ENCODE measurements at regions not wholly inside any gene's neighbourhood (a gene's known extent, or its start where the extent isn't known, plus 50 kb on each side); places are given as distances from the start of the nearest gene placed in this dataset.

- H3K4me3 ChIP-seq (ENCODE audit: low read depth, low read length): no peak overlapping the region
Observed at GRCh38 chr1:90412563-90412962, 304.5 kb downstream of the BARHL2 start.

GRCh38 chr1:90411185-90411584, 305.9 kb downstream of the BARHL2 start:
- H3K4me3 ChIP-seq (ENCODE audit: low read depth, low read length): no peak overlapping the region

DNA sequence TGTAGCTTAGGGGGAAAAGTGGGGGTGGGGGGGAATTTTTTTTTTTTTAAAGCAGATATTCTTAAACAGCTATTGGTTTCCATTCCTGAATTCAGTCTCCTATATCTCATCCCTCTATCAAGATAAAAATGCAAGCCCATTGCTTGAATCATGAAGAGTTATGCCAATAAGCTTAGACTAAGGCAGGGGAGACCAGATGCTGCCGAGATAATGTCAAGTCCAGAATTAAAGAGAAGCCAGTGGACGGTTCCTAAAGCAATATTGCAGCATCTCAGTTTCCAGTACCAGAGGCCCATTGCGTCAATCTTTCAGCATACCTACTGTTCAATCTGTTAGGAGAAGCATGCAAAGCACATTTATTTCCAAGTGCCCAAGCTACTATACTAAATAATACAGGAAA, 309.4 kb downstream of the BARHL2 start:
- no peak overlapping the region for H3K4me3 ChIP-seq (ENCODE audit: low read depth, low read length)

- no peak overlapping the region for H3K4me3 ChIP-seq (ENCODE audit: low read depth, low read length)
Observed at GRCh38 chr1:90405726-90406125, 311.4 kb downstream of the BARHL2 start.

- no peak overlapping the region for H3K4me3 ChIP-seq (ENCODE audit: low read depth, low read length)
Observed at GRCh38 chr1:90402893-90403849, 313.9 kb downstream of the BARHL2 start.

DNA sequence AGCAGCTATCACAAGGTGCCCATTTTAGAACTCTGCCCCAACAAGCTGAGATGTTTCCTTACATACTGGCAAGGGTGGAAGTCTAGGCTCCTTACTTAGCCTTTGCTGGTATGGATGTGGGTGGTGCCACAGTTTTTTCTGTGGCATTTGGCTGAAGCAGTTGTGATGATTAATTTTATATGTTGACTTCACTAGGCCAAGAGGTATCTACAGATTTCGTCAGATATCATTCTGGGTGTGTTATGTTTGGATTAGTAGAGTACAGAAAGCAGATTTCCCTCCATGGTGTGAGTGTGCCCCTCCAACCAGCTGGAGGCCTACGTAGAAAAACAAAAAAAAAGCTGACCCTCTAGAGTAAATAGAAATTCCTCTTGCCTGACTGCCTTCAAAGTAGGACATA, 317.0 kb downstream of the BARHL2 start:
- H3K4me3 ChIP-seq (ENCODE audit: low read depth, low read length): no peak overlapping the region

DNA sequence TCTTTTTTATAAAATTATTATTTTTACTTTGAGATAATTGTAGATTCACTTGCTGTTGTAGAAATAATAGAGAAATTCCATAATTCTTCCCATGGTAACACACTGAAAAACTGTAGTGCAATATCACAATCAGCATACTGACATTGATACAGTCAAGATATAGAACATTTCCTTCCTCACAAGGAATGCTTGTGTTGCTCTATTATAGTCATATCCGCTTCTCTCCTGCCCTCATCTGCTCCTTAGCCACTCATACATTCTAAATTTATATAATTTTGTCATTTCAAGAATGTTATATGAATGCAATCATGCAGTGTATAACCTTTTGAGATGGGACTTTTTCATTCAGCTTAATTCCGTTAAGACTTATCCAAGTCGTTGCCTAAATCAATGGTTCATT, 320.2 kb downstream of the BARHL2 start:
- H3K4me3 ChIP-seq (ENCODE audit: low read depth, low read length): no peak overlapping the region

DNA sequence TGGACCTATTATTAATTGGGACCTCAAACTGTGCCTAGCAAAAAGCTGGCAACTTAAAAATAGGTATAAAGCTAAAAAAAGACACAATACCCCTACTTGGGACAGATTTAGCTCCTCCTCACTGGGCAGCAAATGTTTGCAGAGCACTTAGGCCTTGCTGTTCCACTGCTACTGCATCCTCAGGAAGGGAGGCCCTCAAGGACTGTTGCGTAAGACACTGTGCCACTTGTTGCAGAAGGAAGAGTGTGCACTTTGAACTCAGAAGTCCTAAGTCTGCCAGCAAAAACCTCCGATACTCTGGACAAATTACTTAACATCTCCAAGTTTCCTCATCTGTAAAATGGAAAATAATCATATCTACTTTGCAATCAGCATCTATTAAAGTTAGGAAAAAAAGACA, 322.9 kb downstream of the BARHL2 start:
- no peak overlapping the region for H3K4me3 ChIP-seq (ENCODE audit: low read depth, low read length)

- H3K4me3 ChIP-seq (ENCODE audit: low read depth, low read length): no peak overlapping the region
Observed at GRCh38 chr1:90393025-90393424, 324.1 kb downstream of the BARHL2 start.

- no peak overlapping the region for H3K4me3 ChIP-seq (ENCODE audit: low read depth, low read length)
Observed at GRCh38 chr1:90391126-90391525, 326.0 kb downstream of the BARHL2 start.

DNA sequence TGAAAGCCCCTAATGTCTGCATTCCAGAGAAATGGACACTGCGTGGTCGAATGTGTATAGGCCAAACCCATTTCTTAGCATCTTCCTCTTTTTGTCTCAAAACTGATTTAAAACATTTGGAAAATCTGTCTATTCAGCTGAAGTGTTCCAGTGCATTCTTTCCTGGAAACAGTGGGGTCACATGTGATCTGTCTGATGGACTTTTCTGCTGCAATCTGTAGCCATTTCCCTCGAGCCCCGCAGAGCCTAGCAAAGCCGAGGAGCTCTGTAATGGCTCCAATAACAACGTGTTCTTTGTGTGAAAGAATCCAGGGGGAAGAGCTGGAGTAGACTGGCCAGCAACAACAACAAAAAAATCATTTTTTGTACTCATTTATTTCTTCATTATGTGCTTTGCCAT, 329.3 kb downstream of the BARHL2 start:
- H3K4me3 ChIP-seq (ENCODE audit: low read depth, low read length): no peak overlapping the region

DNA sequence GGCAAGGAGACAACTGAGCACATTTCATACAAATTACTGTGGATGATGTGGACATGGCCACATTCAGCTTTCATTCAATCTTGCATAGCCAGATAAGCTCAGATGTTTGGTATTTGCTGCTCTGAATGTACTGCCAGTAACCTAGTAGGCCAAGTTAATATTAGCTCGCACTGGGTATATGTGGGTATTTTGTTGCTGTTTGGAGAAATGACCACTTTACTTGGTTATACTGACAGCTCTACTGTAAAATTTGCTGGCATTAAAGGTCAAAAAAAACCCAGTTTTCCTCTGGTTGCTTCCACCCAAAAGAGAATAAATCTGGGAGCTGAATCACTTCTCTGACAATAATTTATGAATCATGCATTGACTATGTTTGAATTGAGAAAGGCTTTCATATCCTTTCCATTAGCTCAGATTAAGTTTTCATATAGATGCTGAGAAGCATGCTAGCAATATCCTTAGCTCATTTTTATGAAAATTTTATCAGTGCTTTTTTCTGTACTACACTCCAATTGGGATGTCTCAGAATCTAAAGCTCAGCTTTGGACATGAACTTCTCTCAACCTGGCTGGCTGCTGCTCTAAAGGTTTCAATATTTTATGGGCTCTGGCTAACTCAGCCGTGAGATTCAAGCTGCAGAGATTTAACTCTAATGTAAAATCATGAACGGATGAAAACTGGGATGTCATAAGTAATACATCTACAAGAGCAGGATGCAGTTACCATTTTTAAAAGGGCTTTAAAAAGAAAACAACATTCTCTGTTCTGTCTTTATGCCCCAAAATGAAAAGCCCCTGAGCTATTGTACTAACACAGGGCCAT, 330.0 kb downstream of the BARHL2 start:
- no peak overlapping the region for H3K4me3 ChIP-seq (ENCODE audit: low read depth, low read length)

- no peak overlapping the region for H3K4me3 ChIP-seq (ENCODE audit: low read depth, low read length)
Observed at GRCh38 chr1:90384193-90384592, 332.9 kb downstream of the BARHL2 start.

- no peak overlapping the region for H3K4me3 ChIP-seq (ENCODE audit: low read depth, low read length)
Observed at GRCh38 chr1:90382161-90382560, 334.9 kb downstream of the BARHL2 start.

DNA sequence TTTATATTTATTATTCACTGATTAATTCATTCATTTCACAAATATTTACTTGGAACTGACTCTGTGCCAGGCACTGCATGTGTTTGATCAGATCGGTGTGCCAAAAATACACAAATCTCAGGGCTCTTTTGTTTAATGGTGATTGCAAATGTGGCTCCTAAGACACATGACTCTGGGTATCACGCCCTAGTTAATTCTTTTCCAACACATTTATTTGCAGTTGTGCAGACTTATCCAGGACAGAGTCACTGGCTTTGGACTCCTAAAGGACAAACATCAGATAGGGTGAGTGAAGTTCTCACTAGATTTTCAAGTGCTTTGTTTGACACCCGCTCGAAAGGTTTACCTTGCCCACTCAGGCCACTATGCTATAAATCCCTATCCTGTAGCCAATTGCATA, 335.5 kb downstream of the BARHL2 start:
- H3K4me3 ChIP-seq (ENCODE audit: low read depth, low read length): no peak overlapping the region

- H3K4me3 ChIP-seq (ENCODE audit: low read depth, low read length): no peak overlapping the region
Observed at GRCh38 chr1:90371448-90371813, 345.7 kb downstream of the BARHL2 start.

DNA sequence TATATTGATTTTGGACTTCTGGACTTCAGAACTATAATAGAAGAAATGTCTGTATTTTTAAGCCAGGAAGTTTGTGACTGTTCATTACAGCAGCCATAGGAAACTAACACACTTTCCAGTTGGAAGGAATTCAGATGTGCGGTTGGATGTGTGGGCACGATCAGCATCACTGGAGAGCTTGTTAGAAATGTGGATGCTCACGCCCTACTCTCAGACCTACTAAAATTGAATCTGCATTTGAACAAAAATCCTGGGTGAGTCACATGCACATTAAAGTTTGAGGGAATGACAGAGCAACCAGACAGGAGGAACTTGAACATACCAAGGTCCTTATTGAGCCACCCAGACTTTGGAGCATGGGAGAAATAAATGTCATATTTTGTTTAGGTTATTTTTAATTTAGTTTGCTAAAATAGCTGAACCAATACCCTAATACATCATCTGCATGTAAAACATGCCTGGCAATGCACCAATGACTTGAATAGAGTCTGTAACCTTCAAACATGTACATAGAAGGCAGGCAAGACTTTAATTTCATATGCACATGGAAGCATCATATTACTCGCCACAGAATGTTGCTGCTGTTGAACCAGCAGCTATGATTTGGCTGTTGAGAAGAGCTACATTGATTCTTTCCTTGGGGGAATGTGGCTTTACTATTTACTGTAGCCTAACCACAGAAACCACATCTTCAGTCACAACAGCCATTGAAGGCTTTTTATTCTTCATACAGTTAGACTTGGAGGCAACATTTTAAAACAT, 346.2 kb downstream of the BARHL2 start:
- no peak overlapping the region for H3K4me3 ChIP-seq (ENCODE audit: low read depth, low read length)

GRCh38 chr1:90362163-90362562, 354.9 kb downstream of the BARHL2 start:
- H3K4me3 ChIP-seq (ENCODE audit: low read depth, low read length): no peak overlapping the region

DNA sequence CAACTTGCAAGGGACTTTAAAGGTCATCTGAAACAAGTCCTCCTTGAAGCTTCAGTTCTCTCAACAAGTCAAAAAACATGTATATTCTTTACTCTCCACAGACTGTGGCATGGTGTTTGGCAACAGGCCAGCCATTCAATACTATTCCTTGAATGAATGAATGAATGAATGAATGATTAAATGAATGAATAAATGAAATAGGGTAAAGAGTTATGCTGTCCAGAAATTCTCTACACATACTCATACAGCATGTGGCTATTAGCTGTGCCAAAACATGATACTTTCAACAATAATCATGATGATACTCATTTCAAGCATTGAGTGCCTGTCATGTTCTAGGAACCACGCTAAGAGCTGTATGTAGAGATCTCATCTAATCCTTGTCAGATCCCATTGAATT, 356.1 kb downstream of the BARHL2 start:
- H3K4me3 ChIP-seq (ENCODE audit: low read depth, low read length): no peak overlapping the region

GRCh38 chr1:90359994-90360393, 357.1 kb downstream of the BARHL2 start:
- H3K4me3 ChIP-seq (ENCODE audit: low read depth, low read length): no peak overlapping the region

DNA sequence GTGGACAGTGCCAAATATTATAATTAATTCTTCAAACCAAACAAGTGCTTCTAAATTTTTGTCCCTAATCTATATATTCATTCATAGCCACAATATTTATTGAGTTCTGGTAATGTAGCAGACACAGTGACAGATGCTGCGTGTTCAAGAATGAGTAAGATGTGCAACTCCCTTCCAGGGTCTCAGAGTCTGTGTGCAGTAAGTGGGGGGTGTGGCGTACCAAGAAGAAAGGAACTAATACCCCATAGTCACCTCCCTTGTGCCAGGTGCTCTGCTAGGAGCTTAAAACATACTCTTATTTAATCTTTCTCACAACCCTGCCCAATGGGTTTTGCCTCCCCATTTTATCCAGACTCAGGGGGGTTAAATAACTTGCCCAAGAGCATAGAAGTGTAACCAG, 358.7 kb downstream of the BARHL2 start:
- no peak overlapping the region for H3K4me3 ChIP-seq (ENCODE audit: low read depth, low read length)

Data from iPS-11a (cell line).